ENCODE measurements at regions not wholly inside any gene's neighbourhood (a gene's known extent, or its start where the extent isn't known, plus 50 kb on each side); places are given as distances from the start of the nearest gene placed in this dataset.

DNA sequence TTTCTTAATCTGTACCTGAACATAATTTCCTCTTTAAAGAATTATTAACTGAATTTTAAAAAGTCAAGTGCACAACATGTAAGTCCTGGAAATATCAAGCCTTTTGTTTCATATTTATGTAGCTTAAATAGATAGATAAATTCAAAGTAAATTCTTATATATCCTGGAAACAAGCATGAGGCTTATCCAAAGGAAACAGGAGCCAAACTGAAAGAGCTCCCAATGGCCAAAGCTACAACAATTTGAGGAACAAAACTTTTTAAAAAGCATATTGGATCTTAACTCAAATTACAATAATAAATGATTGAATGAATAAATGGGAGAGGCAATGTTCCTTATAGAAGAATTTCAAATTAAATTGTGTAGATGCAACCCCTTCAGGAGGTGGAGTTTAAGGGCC is 679.1 kb downstream of the METTL4 start:
- Histone ChIP-seq H3K4me3 (no peak overlapping the region), H3K27ac (no peak overlapping the region), H3K9me3 (no peaks in the 10 kb centered on the region), H3K36me3 (no peaks in the 10 kb centered on the region), H3K27me3 (no peaks in the 10 kb centered on the region), H3K4me1 (no peaks in the 10 kb centered on the region)
- intact Hi-C loops (cut with DNase I): no loop called here
- no peak for DNase-seq (ENCODE audit: extremely low spot score in 2 of 2)
- TF ChIP-seq, protein P1, sequence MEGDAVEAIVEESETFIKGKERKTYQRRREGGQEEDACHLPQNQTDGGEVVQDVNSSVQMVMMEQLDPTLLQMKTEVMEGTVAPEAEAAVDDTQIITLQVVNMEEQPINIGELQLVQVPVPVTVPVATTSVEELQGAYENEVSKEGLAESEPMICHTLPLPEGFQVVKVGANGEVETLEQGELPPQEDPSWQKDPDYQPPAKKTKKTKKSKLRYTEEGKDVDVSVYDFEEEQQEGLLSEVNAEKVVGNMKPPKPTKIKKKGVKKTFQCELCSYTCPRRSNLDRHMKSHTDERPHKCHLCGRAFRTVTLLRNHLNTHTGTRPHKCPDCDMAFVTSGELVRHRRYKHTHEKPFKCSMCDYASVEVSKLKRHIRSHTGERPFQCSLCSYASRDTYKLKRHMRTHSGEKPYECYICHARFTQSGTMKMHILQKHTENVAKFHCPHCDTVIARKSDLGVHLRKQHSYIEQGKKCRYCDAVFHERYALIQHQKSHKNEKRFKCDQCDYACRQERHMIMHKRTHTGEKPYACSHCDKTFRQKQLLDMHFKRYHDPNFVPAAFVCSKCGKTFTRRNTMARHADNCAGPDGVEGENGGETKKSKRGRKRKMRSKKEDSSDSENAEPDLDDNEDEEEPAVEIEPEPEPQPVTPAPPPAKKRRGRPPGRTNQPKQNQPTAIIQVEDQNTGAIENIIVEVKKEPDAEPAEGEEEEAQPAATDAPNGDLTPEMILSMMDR (IDR thresholded peaks at IDR 0.05): no peak
- TF ChIP-seq POLR2AphosphoS5 (IDR thresholded peaks at IDR 0.05; ENCODE audit: insufficient read depth in 1 of 2, low read depth in 1 of 2) (no peak), POLR2A (IDR thresholded peaks at IDR 0.05) (no peak)

DNA sequence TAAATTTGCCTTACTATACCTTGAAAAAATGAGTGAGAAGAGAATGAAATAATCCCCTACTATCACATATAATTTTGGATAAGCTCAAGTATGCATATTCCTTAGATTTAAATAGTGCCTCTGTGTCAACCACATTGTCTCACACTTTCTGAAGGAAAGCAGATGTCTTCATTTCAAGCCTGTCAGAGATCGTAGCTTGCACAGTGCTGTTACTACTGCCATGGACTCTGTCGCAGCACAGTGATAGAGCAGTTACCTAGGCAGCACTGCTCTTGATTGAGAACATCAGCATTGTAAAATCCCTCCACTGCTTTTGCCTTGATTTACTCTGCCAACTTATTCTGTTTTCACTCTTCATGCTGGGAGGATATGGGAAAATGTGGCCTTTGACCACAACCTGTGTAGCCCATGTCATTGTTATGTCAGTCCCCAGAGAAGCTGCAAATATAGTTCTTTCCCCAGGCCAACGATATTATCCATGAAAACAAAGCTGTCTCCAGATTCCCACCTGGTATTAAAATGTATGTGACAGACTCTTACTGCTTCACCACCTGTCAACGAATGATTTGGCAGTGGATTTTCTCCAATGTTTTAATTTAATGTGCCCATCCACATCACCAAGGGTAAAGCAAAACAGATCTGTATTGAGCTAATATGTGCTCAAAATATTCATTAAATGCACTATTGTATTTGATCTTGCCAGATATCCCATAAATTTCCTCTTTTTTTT is 675.7 kb downstream of the METTL4 start:
- Histone ChIP-seq H3K9me3 (no peaks in the 10 kb centered on the region), H3K27ac (no peak overlapping the region), H3K27me3 (no peaks in the 10 kb centered on the region), H3K4me1 (no peaks in the 10 kb centered on the region), H3K4me3 (no peak overlapping the region), H3K36me3 (no peaks in the 10 kb centered on the region)
- TF ChIP-seq POLR2AphosphoS5 (IDR thresholded peaks at IDR 0.05; ENCODE audit: insufficient read depth in 1 of 2, low read depth in 1 of 2): no peak
- TF ChIP-seq, protein P1 (IDR thresholded peaks at IDR 0.05): no peak
- TF ChIP-seq POLR2A (IDR thresholded peaks at IDR 0.05): no peak
- intact Hi-C loops (cut with DNase I): no loop called here
- no peak for DNase-seq (ENCODE audit: extremely low spot score in 2 of 2)

DNA sequence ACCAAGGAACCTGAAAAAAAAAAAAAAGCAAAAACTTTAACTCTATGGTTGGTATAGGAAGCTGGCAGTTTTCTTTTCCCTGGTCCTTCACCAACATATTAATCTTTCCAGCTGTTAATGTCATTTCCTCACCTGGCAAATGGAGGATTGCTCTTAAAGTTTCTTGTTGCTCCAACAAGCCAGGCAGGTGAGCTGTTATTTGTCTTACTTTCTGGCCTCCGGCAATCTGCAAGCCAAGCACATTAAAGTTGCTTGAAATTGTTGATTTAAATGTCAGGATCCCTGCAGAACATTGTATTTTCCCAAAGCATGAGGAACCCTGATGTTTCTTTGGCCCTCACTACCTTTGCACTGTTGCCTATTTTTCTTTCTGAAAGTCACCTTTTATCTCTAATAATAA is 664.9 kb downstream of the METTL4 start:
- no peak for DNase-seq (ENCODE audit: extremely low spot score in 2 of 2)
- intact Hi-C loops (cut with DNase I): no loop called here
- H3K27me3 ChIP-seq: no peaks in the 10 kb centered on the region

DNA sequence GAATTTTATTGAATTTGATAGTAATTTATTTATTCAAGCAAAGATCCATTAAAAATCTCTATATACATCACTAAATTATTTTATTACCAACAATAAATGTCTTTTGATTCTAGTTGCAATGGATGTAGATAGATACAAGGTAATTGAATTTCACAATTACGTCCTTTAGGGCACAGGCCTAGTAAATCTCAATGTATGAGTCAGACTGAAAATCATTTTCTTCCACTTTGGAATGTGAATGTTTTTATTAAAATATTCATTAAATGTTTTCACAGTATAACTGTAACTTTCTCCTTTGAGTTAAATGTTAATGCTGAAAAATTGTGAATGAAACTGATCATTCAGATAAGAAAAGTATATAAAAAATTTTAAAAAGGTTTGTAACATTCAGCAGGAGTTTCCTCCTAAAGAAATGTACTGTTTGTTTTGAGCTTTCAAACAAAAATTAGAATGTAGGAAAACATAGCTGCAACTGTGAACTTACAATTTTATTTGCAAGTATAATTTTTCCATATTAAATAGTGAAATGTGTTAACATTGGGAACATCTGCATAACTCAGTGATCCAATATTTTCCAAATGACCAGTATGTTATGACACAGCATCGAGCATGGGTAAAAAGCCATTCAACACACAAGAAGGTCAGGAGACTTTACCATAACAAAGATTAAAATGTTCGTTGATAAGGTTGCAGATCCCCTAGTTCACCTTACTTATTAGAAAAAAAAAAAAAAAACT is 663.7 kb downstream of the METTL4 start:
- no peaks in the 10 kb centered on the region for H3K4me1 ChIP-seq
- no peak for TF ChIP-seq POLR2AphosphoS5 (IDR thresholded peaks at IDR 0.05; ENCODE audit: insufficient read depth in 1 of 2, low read depth in 1 of 2)
- TF ChIP-seq, protein P1 (IDR thresholded peaks at IDR 0.05): no peak
- no peak for TF ChIP-seq POLR2A (IDR thresholded peaks at IDR 0.05)
- no peak overlapping the region for H3K4me3 ChIP-seq
- no peaks in the 10 kb centered on the region for H3K36me3 ChIP-seq
- intact Hi-C loops (cut with DNase I): no loop called here
- H3K9me3 ChIP-seq: no peaks in the 10 kb centered on the region
- H3K27me3 ChIP-seq: no peaks in the 10 kb centered on the region
- no peak overlapping the region for H3K27ac ChIP-seq
- DNase-seq (ENCODE audit: extremely low spot score in 2 of 2): no peak

More for the DNA sequence above, 664.9 kb downstream of the METTL4 start:
- H3K4me1 ChIP-seq: no peaks in the 10 kb centered on the region
- H3K36me3 ChIP-seq: no peaks in the 10 kb centered on the region
- no peak for TF ChIP-seq POLR2A (IDR thresholded peaks at IDR 0.05)
- no peak for TF ChIP-seq POLR2AphosphoS5 (IDR thresholded peaks at IDR 0.05; ENCODE audit: insufficient read depth in 1 of 2, low read depth in 1 of 2)
- TF ChIP-seq, protein P1 (IDR thresholded peaks at IDR 0.05): no peak
- H3K9me3 ChIP-seq: no peaks in the 10 kb centered on the region
- no peak overlapping the region for H3K27ac ChIP-seq
- H3K4me3 ChIP-seq: no peak overlapping the region

DNA sequence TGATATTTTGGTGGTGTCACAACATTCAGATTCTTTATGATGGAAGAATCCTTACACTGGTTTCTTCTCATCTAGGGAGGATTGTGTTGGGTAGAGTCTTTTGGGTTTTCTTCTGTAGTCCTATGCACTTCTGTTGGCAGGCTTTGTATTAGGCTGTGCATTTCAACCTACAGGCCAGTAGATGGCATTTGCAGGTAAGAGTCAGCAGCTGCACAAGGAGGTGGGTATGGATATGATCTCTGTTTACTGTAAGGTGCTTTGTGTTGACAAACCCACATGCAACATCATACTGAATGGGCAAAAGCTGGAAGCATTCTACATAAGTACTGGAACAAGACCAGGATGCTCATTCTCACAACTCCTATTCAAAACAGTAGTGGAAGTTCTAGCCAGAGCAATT is 656.8 kb downstream of the METTL4 start:
- Histone ChIP-seq H3K4me3 (no peak overlapping the region), H3K27ac (no peak overlapping the region), H3K27me3 (no peaks in the 10 kb centered on the region), H3K9me3 (peaks cover 4% of the 10 kb centered on the region), H3K4me1 (no peaks in the 10 kb centered on the region), H3K36me3 (no peaks in the 10 kb centered on the region)
- TF ChIP-seq POLR2AphosphoS5 (IDR thresholded peaks at IDR 0.05; ENCODE audit: insufficient read depth in 1 of 2, low read depth in 1 of 2) (no peak), POLR2A (IDR thresholded peaks at IDR 0.05) (no peak)
- TF ChIP-seq, protein P1 (IDR thresholded peaks at IDR 0.05): no peak
- intact Hi-C loops (cut with DNase I): no loop called here
- DNase-seq (ENCODE audit: extremely low spot score in 2 of 2): no peak
